WTC11 (cell line): ENCODE measurements at regions not wholly inside any gene's neighbourhood (a gene's known extent, or its start where the extent isn't known, plus 50 kb on each side); places are given as distances from the start of the nearest gene placed in this dataset.

ENCODE experiments used
- ATAC-seq: fragments of 200-7000 bp; cut with Tn5 transposase; 2 replicates; pipeline ENCODE4 v1.10.0; 2021; ENCODE audit warnings: mild to moderate bottlenecking, moderate library complexity
- CTCF ChIA-PET: fragments of 300-600 bp; sonication (Branson Sonifier 250); formaldehyde crosslinking; loops from one replicate; lab custom pipeline; 2021; ENCODE audit warnings: antibody characterized with exemption; lab: Charles Lee
- POLR2A ChIA-PET: fragments of 350-600 bp; sonication (Branson Sonifier 250); formaldehyde crosslinking; loops from one replicate; lab custom pipeline; 2021; ENCODE audit warnings: antibody characterized with exemption; lab: Charles Lee
- DNase-seq: peaks from one replicate; pipeline ENCODE4 v3.0.0; 2021; ENCODE audit warnings: low spot score
- H3K27ac Mint-ChIP-seq: 2 replicates; pipeline ENCODE4 v1.8.0; 2021; ENCODE audit warnings: mixed read lengths
- H3K27me3 Mint-ChIP-seq: 2 replicates; pipeline ENCODE4 v1.8.0; 2021; ENCODE audit warnings: low read depth, mild to moderate bottlenecking, moderate library complexity, mixed read lengths
- H3K36me3 Mint-ChIP-seq: 2 replicates; pipeline ENCODE4 v1.8.0; 2021; ENCODE audit warnings: mixed read lengths
- H3K4me1 Mint-ChIP-seq: 2 replicates; pipeline ENCODE4 v1.8.0; 2022; ENCODE audit warnings: mixed read lengths
- H3K4me3 Mint-ChIP-seq: 2 replicates; pipeline ENCODE4 v1.8.0; 2021; ENCODE audit warnings: mild to moderate bottlenecking, moderate library complexity, mixed read lengths
- H3K9me3 Mint-ChIP-seq: 2 replicates; pipeline ENCODE4 v1.8.0; 2021; ENCODE audit warnings: mixed read lengths
- ATF1 ChIP-seq: sonication (generic); formaldehyde crosslinking; IDR thresholded peaks from 2 replicates; pipeline ENCODE4 v1.8.1; 2023; ENCODE audit warnings: mild to moderate bottlenecking, moderate library complexity, missing genetic modification reagents
- EMX1 ChIP-seq: fragments of 250-450 bp; sonication (Bioruptor Pico); IDR thresholded peaks from 2 replicates; pipeline ENCODE4 v1.8.0; 2021; ENCODE audit warnings: mild to moderate bottlenecking
- FOXJ3 ChIP-seq: sonication (generic); formaldehyde crosslinking; IDR thresholded peaks from 2 replicates; pipeline ENCODE4 v1.9.0; 2021; ENCODE audit warnings: missing genetic modification reagents, mild to moderate bottlenecking, borderline replicate concordance
- GABPB1 ChIP-seq: sonication (generic); formaldehyde crosslinking; IDR thresholded peaks from 2 replicates; pipeline ENCODE4 v1.8.1; 2023; ENCODE audit warnings: mild to moderate bottlenecking, missing genetic modification reagents
- HMGA2 ChIP-seq: fragments of 250-450 bp; sonication (Bioruptor Pico); IDR thresholded peaks from 2 replicates; pipeline ENCODE4 v1.4.0; 2021; ENCODE audit warnings: mild to moderate bottlenecking, moderate library complexity
- RORB ChIP-seq: fragments of 250-450 bp; sonication (Bioruptor Pico); IDR thresholded peaks from 2 replicates; pipeline ENCODE4 v1.9.0; 2021; ENCODE audit warnings: mild to moderate bottlenecking
- TCF7 ChIP-seq: sonication (generic); formaldehyde crosslinking; IDR thresholded peaks from 2 replicates; pipeline ENCODE4 v1.8.0; 2022; ENCODE audit warnings: mild to moderate bottlenecking, low read depth, missing genetic modification reagents, moderate library complexity
- ZNF263 ChIP-seq: sonication (generic); formaldehyde crosslinking; IDR thresholded peaks from 2 replicates; pipeline ENCODE4 v1.8.1; 2022; ENCODE audit warnings: low read depth, mild to moderate bottlenecking, moderate library complexity, missing genetic modification reagents
- TF ChIP-seq, protein P1 (sequence below): fragments of 250-450 bp; sonication (Bioruptor Pico); IDR thresholded peaks from 2 replicates; pipeline ENCODE4 v1.9.0; 2021; ENCODE audit warnings: mild to moderate bottlenecking, borderline replicate concordance
- TF ChIP-seq, protein P2 (sequence below): sonication (generic); formaldehyde crosslinking; IDR thresholded peaks from 2 replicates; pipeline ENCODE4 v1.8.1; 2022; ENCODE audit warnings: low read depth, mild to moderate bottlenecking, moderate library complexity, missing genetic modification reagents, borderline replicate concordance
- TF ChIP-seq, protein P3 (sequence below): fragments of 250-450 bp; sonication (Bioruptor Pico); conservative IDR thresholded peaks from 2 replicates; pipeline ENCODE4 v1.9.0; 2021; ENCODE audit warnings: mild to moderate bottlenecking

DNA sequence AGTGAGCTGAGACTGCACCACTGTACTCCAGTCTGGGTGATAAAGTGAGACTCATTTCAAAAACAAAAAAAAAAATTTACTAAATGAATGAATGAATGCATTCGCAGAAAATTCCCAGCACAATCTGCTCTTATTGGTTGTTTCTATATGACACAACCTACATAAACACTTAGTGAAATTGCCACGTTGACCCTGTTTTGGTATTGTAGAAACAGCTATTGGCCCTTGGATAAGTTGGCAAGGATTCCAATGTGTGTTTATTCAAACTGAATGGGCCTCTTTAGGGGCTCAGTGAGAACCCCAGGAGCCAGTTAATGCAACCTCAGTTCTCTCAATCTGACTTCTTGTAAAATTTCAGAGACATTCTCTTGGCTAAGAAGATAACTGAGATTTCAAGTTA is 66.0 kb downstream of the HHEX start:
- TF ChIP-seq FOXJ3 (CRISPR knock-in tag) = no peak
- TF ChIP-seq, protein P1, sequence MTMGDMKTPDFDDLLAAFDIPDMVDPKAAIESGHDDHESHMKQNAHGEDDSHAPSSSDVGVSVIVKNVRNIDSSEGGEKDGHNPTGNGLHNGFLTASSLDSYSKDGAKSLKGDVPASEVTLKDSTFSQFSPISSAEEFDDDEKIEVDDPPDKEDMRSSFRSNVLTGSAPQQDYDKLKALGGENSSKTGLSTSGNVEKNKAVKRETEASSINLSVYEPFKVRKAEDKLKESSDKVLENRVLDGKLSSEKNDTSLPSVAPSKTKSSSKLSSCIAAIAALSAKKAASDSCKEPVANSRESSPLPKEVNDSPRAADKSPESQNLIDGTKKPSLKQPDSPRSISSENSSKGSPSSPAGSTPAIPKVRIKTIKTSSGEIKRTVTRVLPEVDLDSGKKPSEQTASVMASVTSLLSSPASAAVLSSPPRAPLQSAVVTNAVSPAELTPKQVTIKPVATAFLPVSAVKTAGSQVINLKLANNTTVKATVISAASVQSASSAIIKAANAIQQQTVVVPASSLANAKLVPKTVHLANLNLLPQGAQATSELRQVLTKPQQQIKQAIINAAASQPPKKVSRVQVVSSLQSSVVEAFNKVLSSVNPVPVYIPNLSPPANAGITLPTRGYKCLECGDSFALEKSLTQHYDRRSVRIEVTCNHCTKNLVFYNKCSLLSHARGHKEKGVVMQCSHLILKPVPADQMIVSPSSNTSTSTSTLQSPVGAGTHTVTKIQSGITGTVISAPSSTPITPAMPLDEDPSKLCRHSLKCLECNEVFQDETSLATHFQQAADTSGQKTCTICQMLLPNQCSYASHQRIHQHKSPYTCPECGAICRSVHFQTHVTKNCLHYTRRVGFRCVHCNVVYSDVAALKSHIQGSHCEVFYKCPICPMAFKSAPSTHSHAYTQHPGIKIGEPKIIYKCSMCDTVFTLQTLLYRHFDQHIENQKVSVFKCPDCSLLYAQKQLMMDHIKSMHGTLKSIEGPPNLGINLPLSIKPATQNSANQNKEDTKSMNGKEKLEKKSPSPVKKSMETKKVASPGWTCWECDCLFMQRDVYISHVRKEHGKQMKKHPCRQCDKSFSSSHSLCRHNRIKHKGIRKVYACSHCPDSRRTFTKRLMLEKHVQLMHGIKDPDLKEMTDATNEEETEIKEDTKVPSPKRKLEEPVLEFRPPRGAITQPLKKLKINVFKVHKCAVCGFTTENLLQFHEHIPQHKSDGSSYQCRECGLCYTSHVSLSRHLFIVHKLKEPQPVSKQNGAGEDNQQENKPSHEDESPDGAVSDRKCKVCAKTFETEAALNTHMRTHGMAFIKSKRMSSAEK (CRISPR knock-in tag) = no peak
- TF ChIP-seq, protein P2, sequence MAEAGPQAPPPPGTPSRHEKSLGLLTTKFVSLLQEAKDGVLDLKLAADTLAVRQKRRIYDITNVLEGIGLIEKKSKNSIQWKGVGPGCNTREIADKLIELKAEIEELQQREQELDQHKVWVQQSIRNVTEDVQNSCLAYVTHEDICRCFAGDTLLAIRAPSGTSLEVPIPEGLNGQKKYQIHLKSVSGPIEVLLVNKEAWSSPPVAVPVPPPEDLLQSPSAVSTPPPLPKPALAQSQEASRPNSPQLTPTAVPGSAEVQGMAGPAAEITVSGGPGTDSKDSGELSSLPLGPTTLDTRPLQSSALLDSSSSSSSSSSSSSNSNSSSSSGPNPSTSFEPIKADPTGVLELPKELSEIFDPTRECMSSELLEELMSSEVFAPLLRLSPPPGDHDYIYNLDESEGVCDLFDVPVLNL (CRISPR knock-in tag) = no peak
- no peak for TF ChIP-seq ATF1
- no peak for TF ChIP-seq ZNF263 (CRISPR knock-in tag)
- TF ChIP-seq HMGA2 = no peak
- no peak for TF ChIP-seq TCF7 (CRISPR knock-in tag)
- no peak for TF ChIP-seq RORB (CRISPR knock-in tag)
- no peak for TF ChIP-seq EMX1
- Mint-ChIP-seq H3K27ac (no peak overlapping the region), H3K4me1 (peaks cover 17% of the 10 kb centered on the region), H3K4me3 (no peak overlapping the region), H3K36me3 (no peaks in the 10 kb centered on the region), H3K9me3 (peaks cover 5% of the 10 kb centered on the region), H3K27me3 (no peaks in the 10 kb centered on the region)
- POLR2A ChIA-PET = no interaction called here
- CTCF ChIA-PET = no interaction called here
- ATAC-seq (no peak), DNase-seq (no peak)

DNA sequence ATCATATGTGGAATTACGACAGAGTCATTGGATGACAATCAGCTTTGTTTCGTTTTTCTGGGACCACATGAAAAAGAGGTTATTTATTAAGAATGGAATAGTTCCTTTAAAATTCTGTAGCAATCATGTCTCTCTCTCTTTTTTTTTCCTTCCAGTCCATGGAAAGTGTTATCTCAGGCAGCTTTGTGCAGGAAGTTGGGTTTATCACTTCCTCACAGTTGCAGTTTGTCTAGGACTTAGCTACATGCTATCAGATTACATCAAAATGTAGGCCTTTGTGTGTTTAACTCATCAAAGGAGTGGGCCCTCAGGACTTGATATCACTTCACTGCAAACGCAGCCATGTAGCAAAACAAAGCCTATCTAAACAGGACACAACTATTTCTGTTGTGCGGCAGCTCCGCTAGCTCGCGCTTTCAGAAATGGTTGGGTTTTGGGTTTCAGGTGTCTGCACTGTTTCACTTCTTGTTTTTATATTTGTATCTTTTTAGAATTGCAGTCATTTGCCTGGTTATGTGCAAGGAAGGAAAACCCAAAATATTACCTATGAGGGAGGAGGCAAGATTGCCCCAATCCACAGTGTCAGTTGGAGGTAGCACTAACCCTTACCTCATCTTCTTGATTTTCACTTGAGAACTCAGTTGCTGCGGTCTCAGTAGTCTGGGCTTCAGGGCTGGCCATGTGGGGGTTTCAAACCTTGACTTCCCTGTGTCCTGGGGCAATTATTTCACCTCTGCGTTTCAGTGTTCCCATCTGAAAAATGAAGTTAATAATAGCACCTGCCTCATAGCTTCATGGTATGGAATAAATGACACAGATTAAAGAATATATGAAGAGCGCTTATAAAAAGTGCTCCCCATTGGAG is 66.7 kb downstream of the HHEX start:
- ChIA-PET POLR2A (no interaction called here), CTCF (interaction anchor here (1.1 kb wide), 2 partner anchors 24 to 239 kb away, joined by 3 read pairs; no protein-coding TSS in a partner anchor)
- peak; percentile 21 for ATAC-seq
- H3K9me3 Mint-ChIP-seq = peaks cover 5% of the 10 kb centered on the region
- peaks cover 17% of the 10 kb centered on the region for H3K4me1 Mint-ChIP-seq
- DNase-seq = no peak
- H3K36me3 Mint-ChIP-seq = no peaks in the 10 kb centered on the region
- no peak overlapping the region for H3K27ac Mint-ChIP-seq
- H3K4me3 Mint-ChIP-seq = no peak overlapping the region
- TF ChIP-seq, protein P2 (CRISPR knock-in tag) = no peak
- TF ChIP-seq GABPB1 = peak; percentile 34; the same call in 1 of the 2 replicates
- no peaks in the 10 kb centered on the region for H3K27me3 Mint-ChIP-seq

DNA sequence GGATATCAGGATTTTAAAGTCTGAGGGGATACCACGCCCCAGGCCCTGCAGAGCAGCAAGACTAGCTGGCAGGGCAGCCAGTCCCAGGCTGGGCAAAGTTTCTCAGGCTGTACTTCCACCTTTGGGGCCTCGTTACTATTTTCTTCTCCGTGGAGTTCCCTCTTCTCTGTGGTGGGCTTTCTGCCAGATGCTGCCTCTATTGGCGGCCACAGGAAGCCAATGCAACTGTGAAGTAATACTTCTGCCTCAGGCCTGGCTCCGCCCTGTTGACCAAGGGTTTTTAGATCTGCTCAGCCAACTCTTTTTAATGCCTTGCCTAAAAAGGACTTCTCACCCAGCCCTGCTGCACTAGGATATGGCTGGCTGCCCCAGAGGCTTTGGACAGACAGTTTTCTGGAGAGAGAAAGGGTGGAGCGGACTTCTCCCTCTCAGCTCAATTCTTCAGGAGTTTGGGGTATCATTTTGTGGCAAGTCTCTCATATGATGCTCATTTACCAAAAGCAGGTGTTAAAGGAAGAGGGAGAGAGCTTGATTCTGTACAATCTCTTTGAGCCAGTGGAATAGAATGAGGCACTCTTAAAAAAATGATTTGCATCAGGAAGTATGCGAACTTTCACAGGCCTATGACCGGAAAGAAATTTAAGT is 67.4 kb downstream of the HHEX start:
- Mint-ChIP-seq H3K4me3 (no peak overlapping the region), H3K4me1 (peaks cover 17% of the 10 kb centered on the region), H3K27me3 (no peaks in the 10 kb centered on the region), H3K36me3 (no peaks in the 10 kb centered on the region), H3K27ac (no peak overlapping the region), H3K9me3 (peaks cover 5% of the 10 kb centered on the region)
- peak; percentile 69 for TF ChIP-seq GABPB1
- TF ChIP-seq, protein P3, sequence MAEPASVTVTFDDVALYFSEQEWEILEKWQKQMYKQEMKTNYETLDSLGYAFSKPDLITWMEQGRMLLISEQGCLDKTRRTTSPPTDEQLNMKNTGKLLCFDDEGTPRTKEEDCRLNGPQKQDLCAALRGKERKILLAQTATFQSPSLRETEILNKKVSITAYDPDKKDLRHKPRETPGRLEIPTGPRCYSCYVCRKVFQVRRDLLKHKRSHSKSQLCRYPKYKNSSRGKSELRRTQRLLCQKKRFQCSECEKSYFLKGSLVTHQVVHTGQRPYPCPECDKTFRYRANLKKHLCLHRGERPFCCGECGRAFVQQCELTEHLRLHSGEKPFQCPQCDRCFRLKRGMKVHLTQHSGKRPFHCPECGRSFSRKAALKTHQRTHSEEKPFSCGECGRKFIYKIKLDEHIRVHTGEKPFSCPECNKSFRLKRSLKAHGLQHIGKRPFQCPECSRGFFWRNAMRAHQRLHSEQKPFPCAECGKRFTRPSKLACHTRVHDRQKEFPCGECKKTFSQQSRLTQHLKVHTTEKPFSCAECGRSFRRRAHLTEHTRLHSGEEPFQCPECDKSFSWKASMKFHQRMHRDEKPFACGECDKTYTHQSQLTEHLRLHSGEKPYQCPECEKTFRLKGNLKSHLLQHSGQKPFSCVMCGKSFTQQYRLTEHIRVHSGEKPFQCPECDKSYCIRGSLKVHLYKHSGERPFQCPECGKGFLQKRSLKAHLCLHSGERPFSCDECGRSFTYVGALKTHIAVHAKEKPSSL = no peak
- POLR2A ChIA-PET = no interaction called here
- CTCF ChIA-PET = interaction anchor here (1.1 kb wide), 2 partner anchors 23 to 240 kb away, joined by 3 read pairs; no protein-coding TSS in a partner anchor
- DNase-seq (peak; percentile 41), ATAC-seq (peak; percentile 97)
